ENCODE measurements at regions not wholly inside any gene's neighbourhood (a gene's known extent, or its start where the extent isn't known, plus 50 kb on each side); places are given as distances from the start of the nearest gene placed in this dataset.

DNA sequence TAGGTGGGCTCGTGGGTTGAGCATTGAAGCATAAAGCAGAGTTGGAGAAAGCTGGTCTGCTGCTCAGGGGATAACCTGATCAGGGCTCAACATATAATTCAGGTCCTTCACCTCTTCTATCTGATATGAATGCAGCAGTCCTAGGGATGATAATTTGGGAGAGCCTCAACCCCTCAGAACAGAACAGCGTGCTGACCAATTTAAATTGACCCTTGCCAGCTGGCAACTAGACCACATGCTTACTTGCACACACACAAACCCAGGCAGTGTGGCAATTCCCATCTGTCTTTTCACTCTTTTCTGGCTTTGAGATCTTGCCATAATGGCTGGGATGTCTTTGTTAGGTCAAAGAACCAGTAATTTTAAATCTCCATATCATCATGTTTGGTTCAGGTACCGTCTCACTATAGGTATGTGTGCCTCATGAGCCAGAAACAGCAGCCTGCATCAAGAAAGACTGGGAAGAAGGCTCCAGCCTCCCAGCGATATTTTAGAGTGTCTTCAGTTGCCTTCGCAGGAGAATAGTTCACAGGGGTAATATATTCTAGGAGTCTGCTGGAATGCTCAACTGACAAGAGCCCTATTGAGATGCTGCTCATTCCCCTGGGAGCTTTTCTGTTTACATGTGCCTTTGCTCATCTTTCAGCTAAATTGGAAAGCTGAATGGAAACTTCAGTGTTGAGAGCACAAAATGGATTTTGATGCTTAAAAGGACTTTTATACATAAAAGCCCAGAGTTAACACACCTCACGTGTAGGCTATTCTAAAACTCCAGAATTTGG lies 497.6 kb downstream of the RASEF start:
- TF ChIP-seq, protein P1, sequence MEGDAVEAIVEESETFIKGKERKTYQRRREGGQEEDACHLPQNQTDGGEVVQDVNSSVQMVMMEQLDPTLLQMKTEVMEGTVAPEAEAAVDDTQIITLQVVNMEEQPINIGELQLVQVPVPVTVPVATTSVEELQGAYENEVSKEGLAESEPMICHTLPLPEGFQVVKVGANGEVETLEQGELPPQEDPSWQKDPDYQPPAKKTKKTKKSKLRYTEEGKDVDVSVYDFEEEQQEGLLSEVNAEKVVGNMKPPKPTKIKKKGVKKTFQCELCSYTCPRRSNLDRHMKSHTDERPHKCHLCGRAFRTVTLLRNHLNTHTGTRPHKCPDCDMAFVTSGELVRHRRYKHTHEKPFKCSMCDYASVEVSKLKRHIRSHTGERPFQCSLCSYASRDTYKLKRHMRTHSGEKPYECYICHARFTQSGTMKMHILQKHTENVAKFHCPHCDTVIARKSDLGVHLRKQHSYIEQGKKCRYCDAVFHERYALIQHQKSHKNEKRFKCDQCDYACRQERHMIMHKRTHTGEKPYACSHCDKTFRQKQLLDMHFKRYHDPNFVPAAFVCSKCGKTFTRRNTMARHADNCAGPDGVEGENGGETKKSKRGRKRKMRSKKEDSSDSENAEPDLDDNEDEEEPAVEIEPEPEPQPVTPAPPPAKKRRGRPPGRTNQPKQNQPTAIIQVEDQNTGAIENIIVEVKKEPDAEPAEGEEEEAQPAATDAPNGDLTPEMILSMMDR (IDR thresholded peaks at IDR 0.05): no peak
- peak; percentile 4 for DNase-seq
- Mint-ChIP-seq H3K4me3 (no peak overlapping the region), H3K9me3 (peaks cover 4% of the 10 kb centered on the region), H3K27ac (peak overlapping the region; percentile 65), H3K36me3 (ENCODE audit: low read depth) (no peaks in the 10 kb centered on the region), H3K27me3 (ENCODE audit: low read depth, poor library complexity) (no peaks in the 10 kb centered on the region), H3K4me1 (peaks cover 22% of the 10 kb centered on the region)

DNA sequence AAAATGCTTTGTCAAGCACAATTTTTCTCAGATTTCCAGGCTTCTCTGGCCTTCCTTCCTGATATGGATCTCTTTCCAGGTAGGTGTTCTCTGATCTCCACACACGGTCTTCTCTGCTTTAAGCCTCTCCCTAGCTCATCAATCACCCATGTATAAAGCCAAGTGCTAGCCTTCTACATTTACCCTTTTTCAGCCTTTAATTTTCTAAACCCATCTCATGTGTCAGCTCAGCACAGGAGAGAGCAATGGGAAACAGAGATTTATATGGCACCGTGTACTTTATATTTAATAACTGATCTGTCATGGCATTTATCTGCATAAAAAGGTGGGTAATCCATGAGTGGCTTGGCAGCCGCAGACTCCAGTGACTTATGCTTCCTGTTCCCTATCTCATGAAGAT lies 495.0 kb downstream of the RASEF start:
- H3K27ac Mint-ChIP-seq: no peak overlapping the region
- H3K4me1 Mint-ChIP-seq: peaks cover 22% of the 10 kb centered on the region
- no peaks in the 10 kb centered on the region for H3K36me3 Mint-ChIP-seq (ENCODE audit: low read depth)
- TF ChIP-seq, protein P1 (IDR thresholded peaks at IDR 0.05): no peak
- no peak overlapping the region for H3K4me3 Mint-ChIP-seq
- no peak for DNase-seq
- H3K9me3 Mint-ChIP-seq: peaks cover 11% of the 10 kb centered on the region
- no peaks in the 10 kb centered on the region for H3K27me3 Mint-ChIP-seq (ENCODE audit: low read depth, poor library complexity)

DNA sequence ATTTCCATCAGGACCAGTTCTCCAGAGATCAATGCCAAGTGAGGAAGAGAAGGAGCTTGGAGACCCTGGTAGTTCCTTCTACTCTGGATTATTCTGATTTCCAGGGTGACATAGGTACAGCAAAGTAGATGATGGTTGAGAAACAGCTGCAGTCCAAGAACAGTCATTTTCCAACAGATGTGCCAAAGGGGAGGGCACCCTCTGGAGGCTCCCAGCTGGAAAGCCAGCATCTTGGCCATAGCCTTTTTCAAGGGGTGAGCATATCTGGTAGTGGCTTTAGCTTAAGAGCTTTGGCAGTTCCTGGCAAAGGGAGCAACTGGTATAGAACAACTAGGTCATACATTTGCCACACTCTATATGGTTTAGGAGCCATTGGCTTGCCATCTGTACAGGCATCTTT lies 492.7 kb downstream of the RASEF start:
- TF ChIP-seq, protein P1 (IDR thresholded peaks at IDR 0.05): no peak
- peaks cover 33% of the 10 kb centered on the region for H3K9me3 Mint-ChIP-seq
- H3K4me1 Mint-ChIP-seq: peaks cover 16% of the 10 kb centered on the region
- H3K27ac Mint-ChIP-seq: no peak overlapping the region
- peaks cover 15% of the 10 kb centered on the region for H3K36me3 Mint-ChIP-seq (ENCODE audit: low read depth)
- no peaks in the 10 kb centered on the region for H3K27me3 Mint-ChIP-seq (ENCODE audit: low read depth, poor library complexity)
- no peak overlapping the region for H3K4me3 Mint-ChIP-seq
- no peak for DNase-seq

DNA sequence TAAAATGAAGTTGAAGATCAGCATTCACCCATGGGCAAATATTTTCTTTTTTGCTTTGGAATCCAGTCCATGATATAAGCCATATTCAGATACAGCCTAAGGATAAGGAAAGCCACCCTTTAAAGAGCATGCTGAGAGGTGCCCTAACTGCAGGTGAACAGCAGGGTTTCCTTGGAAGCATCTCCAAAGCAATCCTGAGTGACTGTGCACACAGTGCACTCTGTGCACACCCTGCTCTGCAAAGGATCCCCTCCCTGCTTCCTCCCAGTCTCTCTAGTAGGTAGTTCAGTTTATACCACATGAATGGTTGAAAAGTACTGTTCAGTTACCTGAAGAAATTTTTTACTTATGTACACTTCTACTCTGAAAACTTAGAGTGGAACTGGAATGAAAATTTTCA lies 491.4 kb downstream of the RASEF start:
- TF ChIP-seq, protein P1 (IDR thresholded peaks at IDR 0.05): no peak
- H3K27ac Mint-ChIP-seq: no peak overlapping the region
- peaks cover 6% of the 10 kb centered on the region for H3K4me1 Mint-ChIP-seq
- no peak for DNase-seq
- H3K9me3 Mint-ChIP-seq: peaks cover 47% of the 10 kb centered on the region
- H3K27me3 Mint-ChIP-seq (ENCODE audit: low read depth, poor library complexity): no peaks in the 10 kb centered on the region
- no peak overlapping the region for H3K4me3 Mint-ChIP-seq
- peaks cover 15% of the 10 kb centered on the region for H3K36me3 Mint-ChIP-seq (ENCODE audit: low read depth)

DNA sequence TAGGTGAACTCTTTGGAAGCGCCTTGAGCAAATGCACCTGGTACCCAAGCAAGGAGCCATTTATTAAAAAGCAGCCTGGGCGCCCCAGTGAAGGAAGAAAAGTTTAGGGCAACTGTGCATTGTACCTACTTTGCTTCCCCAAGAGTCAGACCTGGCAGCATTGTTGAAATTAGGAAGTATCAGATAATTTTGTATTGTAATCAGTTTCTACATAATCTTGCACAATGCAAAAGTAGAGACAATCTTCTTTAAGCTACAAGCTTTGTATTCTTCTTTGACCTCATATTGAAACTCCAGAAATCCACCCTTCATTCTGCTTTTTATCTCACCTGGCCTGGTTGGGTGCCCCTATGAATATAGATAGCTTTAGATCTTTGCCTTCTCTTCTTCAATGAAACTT lies 490.8 kb downstream of the RASEF start:
- DNase-seq: no peak
- Mint-ChIP-seq H3K27me3 (ENCODE audit: low read depth, poor library complexity) (no peaks in the 10 kb centered on the region), H3K4me3 (no peak overlapping the region), H3K4me1 (peaks cover 6% of the 10 kb centered on the region), H3K9me3 (peaks cover 53% of the 10 kb centered on the region), H3K27ac (no peak overlapping the region), H3K36me3 (ENCODE audit: low read depth) (peaks cover 21% of the 10 kb centered on the region)
- TF ChIP-seq, protein P1 (IDR thresholded peaks at IDR 0.05): no peak

DNA sequence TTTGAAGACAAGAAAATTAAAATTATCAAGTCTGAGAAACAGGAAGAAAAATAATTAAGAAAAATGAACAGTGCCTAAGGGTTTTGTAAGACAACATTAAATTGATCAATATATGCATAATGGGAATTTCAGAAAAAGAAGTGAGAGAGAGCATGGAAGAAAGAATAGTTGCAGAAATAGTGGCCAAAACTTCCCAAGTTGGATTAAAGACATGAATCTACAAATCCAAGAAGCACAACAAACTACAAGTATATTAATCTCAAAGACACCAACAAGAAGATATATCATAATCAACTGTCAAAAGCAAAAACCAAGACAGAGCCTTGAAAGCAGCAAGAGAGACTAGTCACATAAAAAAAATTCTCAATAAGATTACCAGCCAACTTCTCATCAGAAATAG lies 488.0 kb downstream of the RASEF start:
- TF ChIP-seq, protein P1 (IDR thresholded peaks at IDR 0.05): no peak
- Mint-ChIP-seq H3K27me3 (ENCODE audit: low read depth, poor library complexity) (no peaks in the 10 kb centered on the region), H3K4me1 (no peaks in the 10 kb centered on the region), H3K9me3 (peaks cover 76% of the 10 kb centered on the region), H3K4me3 (no peak overlapping the region), H3K36me3 (ENCODE audit: low read depth) (peaks cover 36% of the 10 kb centered on the region), H3K27ac (no peak overlapping the region)
- no peak for DNase-seq
